HG02970 (cell line): ENCODE measurements at regions not wholly inside any gene's neighbourhood (a gene's known extent, or its start where the extent isn't known, plus 50 kb on each side); places are given as distances from the start of the nearest gene placed in this dataset.
A peak's percentile ranks its signal among the peaks of the same experiment; 100 is the strongest.

ENCODE experiments used
- ATAC-seq: cut with Tn5 transposase; IDR thresholded peaks from one replicate; pipeline ENCODE4 v1.9.1; 2021; ENCODE audit warnings: mild to moderate bottlenecking, moderate library complexity, moderate number of reproducible peaks; ENCODE audit not compliant: unreplicated experiment, low FRiP score

DNA sequence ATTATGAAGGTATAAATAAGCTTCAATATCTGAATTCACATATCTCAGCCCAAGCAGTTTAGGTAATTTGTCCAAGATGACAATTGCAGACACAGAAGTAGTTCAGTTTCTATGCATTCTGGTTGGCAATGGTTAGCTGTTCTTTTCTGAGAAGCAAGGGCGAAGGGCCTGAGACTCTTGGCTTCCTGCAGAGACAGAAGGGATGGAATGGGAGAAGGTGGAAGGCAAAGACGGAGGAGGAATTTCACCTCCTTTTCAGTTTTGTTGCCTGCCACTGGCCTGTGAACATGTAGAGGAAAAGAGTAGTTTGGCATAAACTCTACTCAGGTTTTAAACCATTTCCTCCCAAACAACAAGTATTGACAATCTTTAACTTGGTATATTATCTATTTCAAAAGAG lies 180.7 kb upstream of the HS3ST5 start:
- ATAC-seq = no peak

DNA sequence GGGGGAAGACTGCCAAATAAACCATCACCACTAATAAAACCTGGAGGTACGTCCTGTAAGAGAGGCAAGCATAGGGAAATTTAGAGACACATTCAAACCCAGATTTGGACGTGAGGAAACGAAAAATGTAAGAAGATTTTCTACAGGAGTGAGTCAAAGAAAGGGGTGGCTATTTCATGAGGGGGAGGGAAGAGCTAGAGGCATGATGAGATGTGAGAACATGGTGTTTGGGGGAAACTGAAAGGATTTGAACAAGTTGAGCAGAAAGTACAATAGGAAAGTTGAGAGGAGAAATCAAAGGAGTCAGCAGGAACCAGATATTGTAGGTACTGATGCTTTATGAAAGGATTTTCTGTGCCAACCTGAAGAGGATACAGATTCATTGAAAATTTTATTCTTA lies 179.1 kb upstream of the HS3ST5 start:
- no peak for ATAC-seq

DNA sequence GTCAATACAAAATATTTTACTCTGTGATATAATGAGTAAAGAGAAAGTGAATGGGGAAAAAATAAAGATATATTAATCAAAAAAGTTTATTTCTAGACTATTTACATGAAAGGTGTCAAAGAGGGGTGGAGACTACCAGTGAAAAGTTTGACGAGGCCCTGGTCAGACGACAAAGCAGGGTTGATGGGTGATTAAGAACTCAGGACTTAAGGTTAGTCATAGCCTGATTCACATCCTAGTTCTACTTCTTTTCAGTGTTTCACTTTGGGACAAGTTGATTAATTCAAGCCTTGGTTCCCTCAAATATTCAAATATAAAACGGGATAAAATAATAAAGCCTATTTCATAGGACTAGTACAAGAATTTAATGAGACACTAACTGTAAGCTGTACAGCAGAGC lies 178.2 kb upstream of the HS3ST5 start:
- ATAC-seq = no peak

DNA sequence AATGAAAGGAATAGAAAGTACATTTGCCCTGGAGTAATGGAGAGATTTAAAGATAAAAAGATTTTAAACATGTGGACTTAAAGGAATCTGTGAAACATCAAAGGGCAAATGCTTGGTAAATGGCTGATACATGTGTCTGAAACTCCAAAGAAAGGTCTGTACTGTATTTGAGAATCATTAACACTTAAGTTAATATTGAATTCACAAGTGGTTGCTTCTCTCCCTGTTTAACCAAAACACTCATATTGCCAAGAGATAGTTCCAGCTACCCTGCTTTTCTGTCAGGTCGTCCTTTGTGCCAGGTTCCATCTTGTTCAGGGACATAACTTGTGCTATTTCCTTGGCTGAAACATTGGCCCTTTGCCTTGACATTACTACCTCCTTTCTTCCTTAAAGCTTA lies 171.3 kb upstream of the HS3ST5 start:
- ATAC-seq = no peak

DNA sequence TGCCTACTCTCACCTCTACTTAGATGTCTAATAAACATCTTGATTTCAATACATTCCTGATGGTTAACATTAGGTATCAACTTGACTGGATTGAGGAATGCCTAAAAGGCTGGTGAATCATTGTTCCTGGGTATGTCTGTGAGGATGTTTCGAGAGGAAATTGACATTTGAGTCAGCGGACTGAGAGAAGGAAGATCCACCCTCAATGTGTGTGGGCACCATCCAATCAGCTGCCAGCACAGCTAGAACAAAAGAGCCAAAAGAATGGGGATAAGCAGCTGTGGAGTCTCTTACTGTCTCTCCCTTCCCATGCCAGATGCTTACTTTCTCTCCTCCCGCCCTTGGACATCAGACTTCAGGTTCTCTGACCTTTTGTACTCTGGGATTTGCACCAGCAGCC lies 128.6 kb upstream of the HS3ST5 start:
- ATAC-seq = no peak

DNA sequence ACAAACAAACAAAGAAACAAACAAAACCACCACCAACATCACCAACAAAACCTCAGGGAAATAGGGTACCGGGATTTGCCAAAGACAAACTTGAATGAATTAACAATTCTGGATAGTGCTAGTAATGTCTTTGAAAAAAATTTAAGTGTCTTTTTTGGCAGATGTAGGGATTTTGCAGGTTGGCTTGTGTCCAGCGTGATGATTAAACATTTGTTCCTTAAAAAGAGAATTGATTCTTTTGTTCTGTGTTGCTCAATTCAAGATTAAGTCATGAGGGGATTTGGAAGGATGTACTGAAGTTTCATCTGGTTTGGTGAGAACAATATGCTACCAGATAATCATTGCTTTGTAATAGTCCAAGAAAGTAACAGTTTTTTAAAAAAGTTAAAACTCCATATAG lies 125.1 kb upstream of the HS3ST5 start:
- no peak for ATAC-seq

DNA sequence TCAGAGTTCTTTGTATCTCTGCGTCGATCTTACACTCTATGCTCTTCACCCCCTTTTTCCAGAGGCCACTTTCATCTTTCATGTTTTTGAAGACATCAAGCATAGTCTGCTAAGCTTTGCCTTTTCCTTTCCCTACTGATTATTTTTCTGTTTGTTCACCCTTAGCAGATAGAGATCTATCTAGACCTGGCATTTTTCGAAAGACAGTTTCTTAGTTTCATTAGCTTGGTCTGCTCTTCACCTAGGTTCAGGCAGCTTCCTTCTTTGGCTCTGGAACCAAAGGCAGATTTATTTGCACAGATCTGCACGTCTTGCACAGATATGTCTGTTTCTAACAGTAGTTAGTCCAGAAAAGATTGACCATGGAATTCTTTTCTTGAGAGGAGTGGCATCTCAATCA lies 122.7 kb upstream of the HS3ST5 start:
- ATAC-seq = no peak

DNA sequence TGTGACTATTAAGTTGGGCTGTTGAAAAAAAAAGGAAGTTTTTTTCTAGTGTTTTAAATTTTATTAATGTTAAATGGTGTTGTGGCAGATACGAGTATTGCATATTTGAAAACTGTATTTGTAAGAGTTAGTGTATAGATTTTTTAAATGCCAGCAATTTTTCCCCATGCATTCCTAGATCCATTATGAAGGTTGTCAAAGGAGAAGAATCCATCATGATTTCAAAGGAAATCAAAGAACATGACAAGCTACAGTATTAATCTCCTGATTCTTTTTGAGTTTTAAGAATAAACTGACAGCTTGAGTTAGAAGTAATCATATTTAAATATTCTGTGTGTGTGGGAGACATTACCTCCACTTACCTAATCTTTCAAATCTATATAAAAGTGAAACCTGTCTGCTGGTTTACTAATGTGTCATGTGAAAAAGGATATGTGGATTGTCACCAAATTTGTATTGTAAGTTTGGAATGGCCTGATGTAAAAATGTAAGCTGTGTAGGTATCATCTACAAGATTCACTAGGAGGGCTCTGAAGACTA lies 111.0 kb upstream of the HS3ST5 start:
- ATAC-seq = no peak

DNA sequence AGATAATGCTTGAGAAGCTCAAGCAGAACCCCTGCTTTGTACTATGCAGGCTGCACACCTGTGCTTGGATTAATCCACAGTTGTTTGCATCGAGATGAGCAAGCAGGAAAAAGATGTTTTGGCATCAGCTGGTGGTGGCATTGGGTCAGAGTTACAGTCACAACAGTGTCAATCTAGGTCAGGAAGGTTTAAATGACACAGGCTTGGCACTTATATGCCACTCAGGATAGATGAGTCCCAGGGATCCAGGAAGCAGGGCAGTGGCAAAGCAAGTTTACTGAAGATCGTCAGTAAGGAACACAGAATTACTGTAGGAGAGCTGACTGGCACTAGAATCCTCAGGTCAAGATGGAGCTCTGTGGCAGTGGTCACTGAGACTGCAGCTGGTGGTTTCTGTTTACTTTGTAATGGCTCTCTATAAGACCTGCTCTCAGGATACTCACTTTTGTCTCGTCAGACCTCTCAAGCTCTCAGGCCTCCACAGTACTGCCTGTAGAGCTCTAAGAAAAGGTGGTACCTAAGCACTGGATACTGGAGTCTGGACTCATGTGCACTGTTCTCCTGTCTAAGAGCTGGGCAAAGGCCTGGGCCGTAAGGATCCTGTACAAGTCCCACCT lies 110.1 kb upstream of the HS3ST5 start:
- no peak for ATAC-seq

DNA sequence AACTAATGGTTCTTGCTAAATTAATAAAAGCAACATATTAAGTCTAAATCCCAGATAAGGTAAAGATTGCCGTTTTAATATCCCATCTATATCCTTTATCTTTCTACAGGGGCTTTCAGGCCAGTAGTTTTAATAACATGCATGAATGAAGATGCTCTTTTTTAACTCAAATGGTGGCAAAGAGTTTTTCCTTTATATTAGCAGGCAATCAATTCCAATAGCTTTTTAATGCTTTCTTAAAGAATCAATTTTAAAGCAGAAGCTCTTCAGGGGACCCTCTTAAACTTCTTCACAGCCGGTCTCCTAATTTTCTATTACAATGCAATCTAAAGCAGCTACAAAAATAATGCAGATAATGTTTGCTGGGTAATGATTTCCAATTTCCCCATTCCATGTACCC lies 107.8 kb upstream of the HS3ST5 start:
- ATAC-seq = no peak

DNA sequence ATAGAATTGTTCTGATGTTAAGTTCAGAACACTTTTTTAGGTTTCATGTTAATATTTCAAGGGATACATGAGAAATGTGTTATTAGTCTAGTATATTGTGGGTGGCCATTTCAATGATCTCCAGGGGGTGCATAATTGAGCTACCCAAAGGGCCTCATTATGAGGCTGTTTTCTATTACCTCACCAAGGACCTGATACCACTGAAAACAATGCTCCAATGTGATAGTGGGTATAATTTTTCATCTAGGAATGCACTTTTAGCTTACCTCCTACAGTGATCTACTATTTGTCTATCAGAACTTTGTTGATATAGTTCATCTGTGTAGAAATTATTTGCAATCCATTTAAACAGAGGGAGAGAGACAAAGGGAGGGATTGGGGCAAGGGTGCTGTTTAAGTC lies 106.8 kb upstream of the HS3ST5 start:
- no peak for ATAC-seq

DNA sequence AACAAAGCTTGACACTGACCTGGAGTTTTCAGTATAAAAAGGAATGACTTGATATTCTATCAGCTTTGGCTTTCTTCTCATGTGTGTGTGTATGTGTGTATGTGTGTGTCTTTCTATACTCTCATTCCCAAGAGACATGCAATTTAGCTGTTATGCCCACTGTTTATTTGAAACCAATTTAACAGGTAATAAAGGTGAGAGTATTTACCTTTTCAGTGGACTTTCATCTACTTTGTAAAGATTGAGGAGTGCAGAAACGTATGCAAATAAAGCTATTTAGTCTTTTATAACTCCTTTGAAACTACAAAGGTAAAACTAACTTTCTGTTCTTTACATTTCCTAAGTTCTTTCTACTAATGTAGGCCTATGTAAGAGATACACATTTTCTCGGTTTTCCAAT lies 103.5 kb upstream of the HS3ST5 start:
- no peak for ATAC-seq

DNA sequence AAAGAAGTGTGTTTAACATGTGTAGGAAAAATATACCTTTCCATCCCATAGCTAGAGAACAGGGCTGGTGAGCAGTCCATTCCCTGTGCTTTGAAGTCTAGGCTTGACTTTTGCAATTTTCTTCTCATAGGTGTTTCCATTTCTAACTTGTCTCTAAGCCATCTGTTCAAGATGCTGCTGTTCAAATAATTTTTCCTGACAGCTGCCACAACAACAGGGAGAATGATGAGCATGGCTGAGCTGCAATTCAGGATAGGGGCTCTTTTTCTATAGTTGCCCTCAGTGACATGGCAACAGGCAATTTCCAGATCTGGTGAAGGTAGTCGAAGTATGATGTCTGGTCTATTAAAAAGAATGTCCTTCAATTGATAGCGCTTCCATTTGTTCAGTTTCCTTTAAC lies 103.0 kb upstream of the HS3ST5 start:
- ATAC-seq = no peak

DNA sequence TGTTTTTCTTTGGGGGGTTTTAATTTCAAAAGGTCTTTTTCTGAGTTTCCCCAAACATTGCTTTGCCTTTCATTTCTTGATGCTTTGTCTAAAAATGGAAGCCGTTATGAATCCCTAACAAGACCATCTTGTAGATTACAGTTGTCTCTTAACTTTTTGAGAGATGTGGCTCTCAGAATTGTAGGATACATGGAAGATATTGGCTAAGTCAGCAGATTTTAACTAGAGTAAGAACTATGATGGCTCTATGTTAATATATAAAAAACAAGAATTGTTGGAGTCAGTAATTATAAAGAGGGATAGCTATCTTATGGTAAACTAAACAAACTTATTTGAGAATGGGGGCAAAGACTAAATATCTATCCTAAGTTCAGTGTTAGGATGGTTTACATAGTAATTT lies 96.6 kb upstream of the HS3ST5 start:
- ATAC-seq = no peak

DNA sequence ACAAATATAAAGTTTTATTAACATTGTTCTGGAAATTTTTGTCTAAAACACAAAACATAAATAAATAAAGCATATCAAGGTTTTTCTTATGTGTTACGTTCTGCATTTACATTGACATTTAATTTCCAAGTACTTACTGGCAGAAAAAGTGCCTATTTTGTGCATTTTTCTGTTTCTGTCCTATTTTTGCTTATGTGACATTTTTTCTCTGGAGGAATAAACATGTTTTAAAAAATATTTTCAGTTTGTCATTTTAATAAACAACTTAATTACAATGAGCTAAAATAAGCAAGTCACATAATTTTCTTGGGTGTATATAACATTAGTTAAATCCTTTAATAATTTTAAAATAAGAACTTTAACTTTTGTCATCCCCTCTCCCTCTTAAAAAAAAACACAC lies 94.4 kb upstream of the HS3ST5 start:
- no peak for ATAC-seq

DNA sequence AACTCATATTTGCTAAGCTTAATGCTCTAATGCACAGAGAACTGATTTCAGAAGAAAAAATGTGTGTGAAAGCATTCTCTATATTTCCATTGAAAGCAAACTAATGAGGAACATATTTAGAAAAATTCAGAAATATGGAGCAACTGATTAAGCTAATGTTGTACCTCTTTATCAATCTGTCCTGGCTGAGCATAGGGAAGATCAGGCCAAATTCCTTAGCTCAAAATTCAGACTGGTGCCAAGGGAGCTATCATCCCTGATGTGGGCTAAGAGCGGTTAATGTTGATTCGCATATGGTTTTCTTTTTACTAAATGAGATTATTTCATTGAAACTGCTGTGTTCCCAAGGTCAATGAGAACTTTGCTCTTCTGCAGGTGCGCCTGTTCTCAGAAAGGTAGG lies 93.9 kb upstream of the HS3ST5 start:
- no peak for ATAC-seq

DNA sequence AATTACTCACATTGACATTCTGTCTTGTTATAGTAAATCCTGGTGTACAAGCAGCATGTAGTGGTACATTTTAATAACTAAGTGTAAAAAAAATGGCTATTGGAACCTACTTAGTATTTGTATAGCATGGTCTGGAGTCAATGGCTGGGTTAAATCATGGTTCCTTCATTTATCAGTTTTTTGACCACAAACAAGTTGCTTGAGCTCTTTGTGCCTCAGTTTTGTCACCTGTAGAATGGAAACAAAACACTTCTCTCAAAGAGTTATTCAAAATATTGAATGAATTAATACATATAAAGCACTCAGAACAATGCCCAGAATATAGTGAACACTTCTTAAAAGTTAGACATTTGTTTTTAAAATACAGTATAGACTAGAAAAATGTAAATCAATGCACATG lies 93.2 kb upstream of the HS3ST5 start:
- ATAC-seq = no peak

DNA sequence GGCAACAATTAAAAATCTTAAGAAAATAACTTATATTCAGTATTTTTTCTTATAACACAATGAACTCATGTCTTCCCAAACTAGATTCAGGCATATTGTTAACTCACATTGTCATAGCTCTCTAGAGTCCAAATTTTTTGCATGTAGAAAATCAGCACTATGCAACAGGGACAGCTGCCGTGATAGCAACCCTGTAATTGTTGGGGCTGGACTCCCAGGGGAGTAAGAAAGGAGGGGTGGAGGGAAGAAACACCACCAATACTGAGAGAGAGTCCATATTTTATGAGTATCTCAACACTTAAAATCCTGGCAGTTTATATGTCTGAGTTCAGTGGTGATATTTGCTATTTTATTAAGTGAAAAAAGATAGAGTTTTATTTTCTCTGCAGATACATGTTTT lies 89.6 kb upstream of the HS3ST5 start:
- no peak for ATAC-seq

DNA sequence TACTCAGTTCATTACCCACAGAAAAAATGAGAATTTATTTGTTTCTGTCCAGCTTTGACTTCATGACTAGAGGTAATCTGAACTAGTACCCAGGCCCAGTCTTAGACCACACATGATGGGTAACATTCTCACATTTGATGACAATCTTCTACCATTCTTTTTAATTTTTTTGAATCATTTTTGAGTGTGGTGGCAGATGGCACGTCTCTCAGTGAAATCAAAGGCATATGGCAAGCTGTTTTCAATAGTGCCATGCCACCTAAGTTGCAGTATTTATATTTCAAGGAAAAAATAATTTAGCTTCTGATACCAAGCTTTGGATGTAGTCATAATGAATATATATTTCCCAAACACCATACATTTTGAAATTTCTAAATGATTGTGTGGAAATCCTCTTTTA lies 88.8 kb upstream of the HS3ST5 start:
- ATAC-seq = no peak

DNA sequence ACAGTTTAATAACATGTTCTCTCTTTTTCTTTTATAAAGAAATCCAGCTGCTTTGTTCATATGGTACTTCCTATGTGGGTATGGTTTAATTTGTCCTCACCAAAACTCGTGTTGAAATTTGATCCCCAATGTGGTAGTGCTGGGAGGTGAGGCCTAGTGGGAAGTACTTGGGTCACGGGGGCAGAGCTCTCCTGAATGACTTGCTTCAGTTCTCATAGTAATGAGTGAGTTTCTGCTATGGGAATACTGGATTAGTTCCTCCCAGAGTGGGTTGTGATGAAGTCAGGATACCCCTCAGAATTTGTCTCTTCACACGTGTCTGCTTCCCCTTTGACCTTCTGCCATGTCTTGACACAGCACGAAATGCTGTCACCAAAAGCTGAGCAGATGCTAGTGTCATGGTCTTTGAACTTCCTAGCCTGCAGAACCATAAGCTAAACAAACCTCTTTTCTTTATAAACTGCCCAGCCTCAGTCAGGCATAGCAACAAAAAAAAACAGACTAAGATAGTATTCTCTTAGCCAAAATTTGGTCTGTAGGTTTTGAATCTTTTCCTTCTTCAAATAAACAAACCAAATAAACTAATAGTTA lies 87.8 kb upstream of the HS3ST5 start:
- no peak for ATAC-seq

DNA sequence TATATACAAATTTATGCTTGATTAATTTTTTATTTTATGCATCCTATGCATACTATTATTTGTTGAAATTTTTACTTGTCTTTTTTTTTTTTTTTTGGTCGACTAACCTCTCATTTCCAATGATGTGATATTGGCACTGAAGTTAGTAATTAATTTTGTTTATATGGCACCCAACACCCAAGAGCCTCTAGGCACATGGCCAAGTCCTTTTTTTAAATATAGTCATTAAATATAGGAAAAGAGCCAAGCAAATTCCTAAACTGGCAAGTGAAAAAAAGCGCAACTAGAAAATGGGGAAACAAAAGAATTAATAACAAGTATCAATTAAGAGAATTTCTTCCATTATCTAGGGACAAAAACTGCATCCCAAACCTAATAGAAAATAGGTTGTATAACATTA lies 85.5 kb upstream of the HS3ST5 start:
- ATAC-seq = no peak

DNA sequence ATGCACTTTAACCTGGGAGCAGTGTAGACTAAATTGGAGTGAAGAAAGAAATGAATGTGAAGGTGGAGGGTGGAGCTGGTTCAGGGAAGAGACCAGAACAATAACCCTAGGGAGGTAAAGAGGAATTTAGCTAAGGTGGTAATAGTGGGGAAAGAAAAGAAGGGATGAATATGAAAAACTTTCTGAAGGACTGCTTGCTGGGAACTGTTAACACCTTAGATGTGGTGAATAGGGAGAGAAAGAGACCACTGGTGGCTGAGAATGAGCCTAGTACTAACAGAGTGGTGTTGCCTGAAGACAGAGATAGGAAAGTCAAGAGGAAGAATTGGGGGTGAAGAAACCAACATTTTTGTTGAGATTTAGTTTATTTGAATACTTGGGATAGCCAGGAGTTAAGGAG lies 78.4 kb upstream of the HS3ST5 start:
- no peak for ATAC-seq

DNA sequence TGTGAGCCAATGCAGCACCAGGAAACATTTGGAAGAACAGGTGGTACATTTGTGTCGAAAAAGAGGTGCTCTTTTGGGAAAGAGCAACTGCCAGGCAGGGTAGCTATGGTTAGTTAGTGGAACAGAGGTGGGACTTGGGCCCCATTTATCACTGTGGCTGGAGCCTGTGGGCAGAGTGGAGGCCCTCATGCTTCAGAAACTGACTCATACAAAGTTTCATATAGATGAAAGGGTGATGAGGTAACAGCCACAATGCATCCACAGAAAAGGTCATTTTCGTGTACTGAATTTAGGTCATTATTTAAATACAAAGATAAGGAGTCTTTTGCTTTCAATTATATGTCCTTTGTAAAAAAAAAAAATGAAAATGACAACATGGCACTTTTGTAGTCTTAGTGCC lies 76.4 kb upstream of the HS3ST5 start:
- ATAC-seq = peak; percentile 76
